NCI-H2029 treated with DMSO at 0.1 percent for 48 hours (cell line): ENCODE measurements at regions not wholly inside any gene's neighbourhood (a gene's known extent, or its start where the extent isn't known, plus 50 kb on each side); places are given as distances from the start of the nearest gene placed in this dataset.
"Not testable (repeated sequence)": the region's sequence is repeated elsewhere in the genome, so short reads cannot be mapped to it uniquely, and the experiment has no call there.

Experiments used
- DNase-seq: peaks from one replicate; lab custom pipeline; 2025; lab: John Stamatoyannopoulos, UW

DNA sequence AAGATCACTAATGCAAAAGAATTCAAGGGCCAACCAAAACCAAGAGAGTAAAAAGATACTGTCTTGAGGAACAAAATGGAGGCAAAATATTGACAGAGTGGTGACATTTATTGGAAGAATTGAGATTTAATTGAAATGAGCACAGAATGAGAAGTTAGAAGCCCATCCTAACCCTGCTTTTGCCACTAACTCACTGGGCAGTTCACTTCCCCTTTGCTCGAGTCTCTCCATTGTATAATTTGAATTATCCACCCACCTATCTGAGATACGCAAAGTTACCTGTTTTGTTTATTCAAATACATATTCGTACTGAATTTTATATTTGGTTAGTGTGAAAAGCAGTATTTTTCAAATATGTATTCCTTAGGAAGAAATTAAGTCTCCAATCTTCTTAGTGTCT is 204.5 kb upstream of the PRDM1 start:
- no peak for DNase-seq

DNA sequence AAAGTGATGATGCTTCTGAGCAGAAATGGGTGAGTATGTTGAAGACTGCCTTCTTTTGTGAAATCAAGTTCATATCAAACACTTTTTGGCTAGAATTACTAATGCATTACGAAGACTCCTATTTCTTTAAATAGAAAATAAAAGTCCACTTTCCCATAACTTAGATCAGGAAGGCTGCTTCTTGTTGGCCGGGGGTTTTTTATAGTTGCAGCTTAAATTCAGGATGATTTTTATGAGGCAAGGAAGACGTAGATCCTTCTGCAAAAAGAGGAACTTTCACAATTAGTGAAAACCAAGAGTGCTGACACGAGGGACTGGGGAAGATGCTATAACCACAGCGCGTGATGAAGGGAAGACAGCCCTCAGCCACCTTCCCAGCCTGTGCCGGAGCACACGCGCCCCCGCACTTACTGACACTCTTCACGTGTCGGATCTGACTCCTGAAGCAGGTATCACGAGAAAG is 206.1 kb upstream of the PRDM1 start:
- DNase-seq: no peak

DNA sequence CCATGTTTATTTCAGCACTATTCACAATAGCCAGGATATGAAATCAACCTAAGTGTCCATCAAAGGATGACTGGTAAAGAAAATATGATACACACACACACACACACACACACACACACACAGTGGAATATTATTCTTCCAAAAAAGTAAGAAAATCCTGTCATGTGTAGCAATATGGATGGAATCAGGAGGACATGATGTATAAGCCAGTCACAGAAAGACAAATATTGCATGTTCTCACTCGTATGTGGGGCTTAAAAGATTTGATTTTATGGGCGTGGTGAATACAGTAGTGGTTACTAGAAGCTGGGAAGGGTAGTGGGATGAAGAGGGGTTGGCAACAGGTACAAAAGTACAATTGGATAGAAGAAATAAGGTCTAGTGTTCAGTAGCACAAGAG is 207.0 kb upstream of the PRDM1 start:
- DNase-seq: no peak

DNA sequence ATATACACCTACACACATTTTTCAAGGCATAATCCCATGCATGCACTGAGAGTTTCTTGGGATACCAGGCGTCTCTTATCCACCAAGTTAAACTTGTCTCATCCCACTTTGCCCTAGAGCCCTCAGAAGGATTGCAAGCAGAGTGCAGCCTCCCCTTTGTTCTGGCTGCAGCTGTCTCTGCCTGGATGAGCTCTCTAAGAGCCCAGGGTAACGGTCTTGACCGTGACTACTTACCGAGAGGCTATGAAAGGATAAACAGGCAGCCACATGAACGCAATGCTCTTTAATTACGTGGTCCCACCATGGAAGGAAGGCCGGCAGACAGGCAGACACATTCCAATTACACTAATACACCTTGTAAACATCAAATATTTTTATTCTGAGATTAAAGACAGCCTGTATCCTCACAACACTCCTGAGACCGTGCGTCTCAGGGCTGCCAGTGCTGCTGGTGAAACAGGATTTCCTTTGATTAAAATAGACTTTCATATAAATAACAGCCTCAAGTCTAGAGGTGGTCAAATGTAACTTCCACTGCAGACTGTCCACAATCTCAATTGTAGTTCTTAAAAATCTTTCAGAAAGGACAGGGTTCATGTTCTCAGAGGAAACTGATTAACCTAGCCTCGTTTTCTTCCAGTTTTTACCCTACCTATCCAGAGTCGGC is 210.0 kb upstream of the PRDM1 start:
- DNase-seq: no peak

DNA sequence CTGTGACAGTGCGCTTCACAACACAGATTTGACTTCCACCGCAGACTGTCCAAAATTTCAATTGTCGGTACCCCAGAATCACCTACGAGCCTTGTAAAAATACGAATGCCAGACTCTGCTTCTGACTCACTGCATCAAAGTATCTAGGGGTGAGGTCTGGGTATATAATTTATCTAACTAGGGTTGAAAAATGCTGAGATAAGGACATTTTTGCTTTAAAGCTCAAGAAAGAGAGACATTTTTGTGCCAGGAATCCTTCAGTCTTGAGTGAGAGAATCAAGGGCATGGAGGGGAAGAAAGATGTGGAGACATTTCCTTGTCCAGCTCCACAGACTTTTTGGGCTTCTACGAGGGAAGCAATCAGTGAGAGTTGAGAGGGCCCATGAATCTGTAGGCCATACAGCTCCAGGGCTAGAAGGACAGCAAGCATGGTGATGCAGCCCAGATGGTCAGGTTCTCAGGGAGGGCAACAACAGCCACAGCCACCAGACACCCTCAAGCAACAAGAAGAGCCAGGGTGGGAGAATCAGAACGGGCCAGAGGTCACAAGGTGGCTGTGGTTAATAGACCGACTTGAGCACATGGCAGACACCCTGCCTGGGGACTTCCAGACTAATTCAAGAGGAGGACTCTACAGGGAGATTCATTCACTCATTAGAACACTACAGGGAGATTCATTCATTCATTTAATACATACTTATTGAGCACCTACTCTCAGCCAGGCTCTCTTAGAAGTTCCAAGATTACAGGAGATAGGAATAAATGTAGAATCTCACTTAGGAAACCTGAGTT is 211.1 kb upstream of the PRDM1 start:
- DNase-seq: no peak

DNA sequence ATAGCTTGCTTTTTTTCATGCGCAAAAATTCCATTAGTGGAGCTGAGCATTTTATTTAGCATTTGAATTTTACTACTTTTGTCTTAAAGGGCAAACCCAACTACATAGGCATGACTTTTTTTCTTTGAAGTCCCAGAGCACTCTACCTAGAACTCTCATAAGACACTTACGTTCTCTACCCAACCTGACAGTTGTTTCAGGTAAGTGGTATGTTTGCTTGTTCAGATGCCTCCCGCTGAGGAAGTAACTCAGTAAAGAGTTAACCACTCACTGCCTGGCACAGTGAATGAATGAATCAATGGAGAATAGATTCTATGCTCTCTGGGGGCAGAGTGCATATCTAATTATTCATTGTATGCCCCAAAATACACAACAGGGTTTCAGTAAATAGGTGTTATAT is 212.3 kb upstream of the PRDM1 start:
- no peak for DNase-seq

DNA sequence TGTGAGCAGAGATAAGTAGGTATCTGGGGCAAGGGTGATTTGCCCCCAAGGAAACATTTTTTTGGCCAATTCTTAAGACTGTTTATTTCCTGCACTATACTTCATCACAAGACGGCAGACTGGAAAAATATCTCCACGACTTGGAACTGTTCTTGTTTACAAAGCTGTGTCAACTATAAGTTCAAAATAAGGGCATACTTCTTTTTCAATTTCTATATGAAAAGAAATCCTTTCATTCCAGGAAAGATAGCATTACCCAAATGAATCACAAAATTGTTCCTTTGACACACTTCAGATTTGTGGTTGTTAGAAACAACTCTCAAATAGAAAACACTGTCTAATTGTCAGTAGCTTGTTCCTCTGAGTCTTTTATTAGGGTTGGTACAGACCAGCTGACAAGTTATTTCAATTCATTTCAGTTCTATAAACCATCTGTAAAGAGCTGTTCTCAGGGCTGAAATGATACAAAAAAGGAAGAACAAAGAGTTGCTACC is 212.9 kb upstream of the PRDM1 start:
- DNase-seq: no peak

DNA sequence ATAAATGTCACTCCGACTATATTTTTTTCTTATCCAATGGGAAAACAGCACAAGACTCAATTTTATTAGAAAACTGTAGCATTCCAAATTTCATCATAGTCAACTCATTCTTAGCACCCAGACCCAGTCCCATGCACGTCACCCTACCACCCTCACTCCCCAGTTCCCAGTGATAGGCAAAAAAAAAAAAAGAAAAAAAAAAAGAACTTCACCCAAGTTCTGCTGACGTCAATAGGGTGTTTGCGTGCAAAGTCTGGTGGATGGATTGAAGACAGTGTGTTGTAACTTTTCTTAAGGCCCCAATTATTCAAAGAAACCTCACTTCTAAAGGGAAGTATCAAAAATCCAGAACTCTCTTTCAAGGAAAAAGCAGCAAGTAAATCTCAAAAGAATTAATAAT is 213.9 kb upstream of the PRDM1 start:
- DNase-seq: no peak

DNA sequence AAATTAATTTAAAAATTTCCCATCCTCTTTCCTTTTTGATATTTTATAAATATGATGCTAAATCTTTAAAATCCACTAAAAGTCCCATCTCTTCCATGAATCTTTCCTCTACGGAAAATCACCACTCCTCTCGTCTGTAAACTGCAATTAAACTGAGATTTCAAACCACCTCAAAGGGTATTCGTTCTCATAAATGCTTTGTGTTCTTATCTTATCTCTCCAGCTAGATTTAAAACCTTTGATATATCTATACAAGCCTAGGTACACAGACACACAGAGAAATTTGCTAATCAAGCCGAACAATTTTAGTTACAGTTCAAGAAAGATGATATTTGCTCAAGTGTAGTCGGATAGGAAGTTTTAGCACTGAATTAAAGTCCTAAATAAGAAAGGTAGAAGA is 214.6 kb upstream of the PRDM1 start:
- no peak for DNase-seq

DNA sequence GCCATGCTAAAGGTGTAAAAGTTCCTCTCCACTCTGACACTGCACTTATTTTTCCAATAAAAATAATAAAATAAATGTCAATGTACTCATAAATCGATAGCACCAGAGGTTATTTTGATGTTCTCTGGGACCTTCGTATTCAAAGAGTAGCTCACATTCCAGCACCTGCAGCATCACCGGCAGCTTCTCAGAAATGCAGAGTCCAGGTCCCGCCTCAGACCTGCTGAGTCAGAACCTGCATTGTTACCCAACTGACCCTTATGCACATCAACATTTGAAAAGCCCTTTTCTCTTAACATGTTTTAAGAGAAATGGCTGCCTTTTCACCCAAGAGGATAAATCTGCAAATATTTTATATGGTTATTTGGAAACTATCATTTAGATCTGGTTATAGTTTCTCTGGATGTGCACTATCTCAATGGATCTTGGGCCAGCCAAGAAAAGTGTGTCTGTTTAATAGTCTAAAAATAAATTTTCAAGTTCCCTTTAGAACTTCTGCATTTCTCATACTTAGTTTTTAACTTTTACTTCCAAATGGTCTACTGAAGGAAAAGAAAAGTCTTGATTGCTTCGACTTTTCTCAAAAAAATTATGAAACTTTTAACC is 216.2 kb upstream of the PRDM1 start:
- no peak for DNase-seq

DNA sequence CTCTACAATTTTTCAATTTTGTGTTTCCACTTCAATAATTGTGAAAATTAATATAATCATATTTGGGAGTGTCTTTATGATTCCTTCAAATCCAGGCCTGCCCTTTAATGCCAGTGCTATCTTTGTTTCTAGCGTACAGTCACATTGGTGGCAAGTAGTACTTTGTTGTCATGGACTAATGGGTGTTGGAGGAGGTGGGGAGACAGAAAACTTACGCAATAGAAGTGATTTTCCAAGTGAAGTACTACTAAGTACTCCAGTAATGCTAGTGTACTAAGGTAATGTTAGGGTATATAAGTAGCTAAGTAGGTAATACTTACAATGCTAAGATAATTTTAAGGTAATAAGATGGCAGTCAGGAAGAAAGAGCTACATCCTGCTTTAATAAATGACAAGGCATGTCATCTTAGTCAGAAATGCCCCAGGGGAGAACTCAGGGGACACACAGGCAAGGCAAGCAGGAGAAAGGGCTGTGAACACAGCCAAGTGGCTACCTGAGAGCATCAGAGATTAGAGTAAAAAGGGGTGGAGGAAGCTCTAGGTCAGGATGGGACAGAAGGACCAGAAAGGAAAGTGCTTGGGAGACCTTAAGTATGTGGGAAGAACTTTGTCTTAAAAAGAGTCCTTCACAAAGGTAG is 217.2 kb upstream of the PRDM1 start:
- DNase-seq: no peak

DNA sequence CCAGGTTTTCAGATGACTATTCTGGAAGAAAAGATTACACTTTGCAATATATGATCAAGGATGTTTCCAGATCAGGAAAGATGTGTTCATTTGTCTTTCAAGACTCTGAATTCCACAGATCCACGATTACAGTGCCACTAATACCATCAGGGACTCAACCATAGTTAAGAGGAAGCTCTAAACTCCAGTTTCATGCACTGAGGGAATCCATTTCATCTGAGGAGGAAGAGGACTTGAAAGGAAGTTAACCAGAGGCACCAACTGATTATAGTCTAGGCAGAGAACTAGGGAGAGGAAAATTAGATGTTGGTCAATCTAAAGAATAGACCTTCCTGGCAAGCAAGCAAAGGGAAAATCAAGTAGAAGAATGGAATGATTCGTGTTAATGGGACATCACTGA is 218.3 kb upstream of the PRDM1 start:
- no peak for DNase-seq

DNA sequence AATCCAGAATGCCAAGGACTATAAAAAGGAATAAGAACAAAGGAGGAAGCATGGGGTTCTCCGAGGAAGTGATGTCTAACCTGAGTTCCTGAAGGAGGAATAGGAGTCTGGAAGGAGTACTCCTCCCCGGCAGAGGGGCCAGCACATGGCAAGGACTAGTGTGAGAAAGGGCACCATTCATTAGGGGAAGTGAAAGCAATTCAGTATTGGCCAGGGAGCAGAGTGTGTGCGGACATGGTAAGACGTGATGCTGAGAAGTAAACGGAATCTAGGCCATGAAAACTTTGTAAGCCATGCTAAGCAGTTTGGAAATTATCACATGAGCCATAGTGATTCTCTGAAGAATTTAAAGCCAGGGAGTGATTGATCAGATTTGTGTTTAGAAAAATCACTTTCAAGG is 218.9 kb upstream of the PRDM1 start:
- no peak for DNase-seq

DNA sequence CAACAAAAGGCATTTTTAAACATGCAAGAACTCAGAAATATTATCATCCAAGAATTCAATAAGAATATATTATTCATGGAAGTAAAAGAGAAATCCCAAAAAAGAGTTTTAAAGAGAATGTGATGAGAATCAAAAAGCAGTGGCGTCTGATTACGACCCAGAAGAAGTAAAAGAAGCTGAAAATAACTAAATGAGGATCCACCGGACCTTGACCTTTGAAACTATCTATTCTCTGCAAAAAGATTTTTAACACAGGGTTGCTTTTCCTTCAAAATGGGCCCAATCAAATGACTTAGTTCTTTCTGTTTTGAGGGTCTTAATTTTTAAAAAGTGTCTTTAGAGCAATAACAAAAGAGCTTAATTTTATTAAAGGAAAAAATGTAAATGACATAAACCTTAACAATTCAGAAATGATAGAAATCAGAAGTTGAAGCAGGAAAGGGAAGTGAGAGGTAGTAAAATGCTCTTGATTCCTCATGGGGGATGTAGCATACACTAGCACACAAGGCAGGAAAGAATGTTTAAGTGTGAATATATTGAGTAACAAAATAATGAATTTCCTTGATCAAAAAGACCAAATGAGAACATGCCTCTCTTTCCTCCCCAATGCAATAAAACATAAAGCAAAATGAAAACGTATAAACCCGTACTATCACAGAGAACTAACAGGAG is 223.1 kb upstream of the PRDM1 start:
- DNase-seq: no peak

DNA sequence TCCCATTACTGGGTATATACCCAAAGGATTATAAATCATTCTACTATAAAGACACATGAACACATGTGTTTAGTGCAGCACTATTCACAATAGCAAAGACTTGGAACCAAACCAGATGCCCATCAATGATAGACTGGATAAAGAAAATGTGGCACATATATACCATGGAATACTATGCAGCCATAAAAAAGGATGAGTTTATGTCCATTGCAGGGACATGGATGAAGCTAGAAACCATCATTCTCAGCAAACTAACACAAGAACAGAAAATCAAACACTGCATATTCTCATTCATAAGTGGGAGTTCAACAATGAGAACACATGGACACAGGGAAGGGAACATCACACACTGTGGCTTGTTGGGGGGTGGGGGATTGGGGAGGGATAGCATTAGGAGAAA is 225.2 kb upstream of the PRDM1 start:
- not testable (repeated sequence) for DNase-seq

DNA sequence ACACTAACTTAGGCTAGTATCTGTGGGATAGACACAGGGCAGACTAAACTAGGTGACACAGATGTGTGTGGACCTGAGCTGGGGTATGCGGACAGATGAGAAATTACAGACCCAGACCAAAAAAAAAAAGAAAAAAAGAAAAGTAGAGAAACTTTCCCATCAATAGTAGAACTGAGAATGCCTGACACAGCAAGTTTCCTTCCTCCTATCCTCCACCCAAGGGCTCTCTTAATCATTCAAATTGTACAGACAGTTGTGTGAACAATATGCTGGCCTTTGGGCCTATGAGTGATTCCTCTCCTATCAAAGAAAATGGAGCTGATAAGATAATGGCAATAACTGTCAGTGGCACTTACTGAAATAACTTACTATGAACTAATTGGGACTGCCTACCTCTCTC is 226.7 kb upstream of the PRDM1 start:
- no peak for DNase-seq

DNA sequence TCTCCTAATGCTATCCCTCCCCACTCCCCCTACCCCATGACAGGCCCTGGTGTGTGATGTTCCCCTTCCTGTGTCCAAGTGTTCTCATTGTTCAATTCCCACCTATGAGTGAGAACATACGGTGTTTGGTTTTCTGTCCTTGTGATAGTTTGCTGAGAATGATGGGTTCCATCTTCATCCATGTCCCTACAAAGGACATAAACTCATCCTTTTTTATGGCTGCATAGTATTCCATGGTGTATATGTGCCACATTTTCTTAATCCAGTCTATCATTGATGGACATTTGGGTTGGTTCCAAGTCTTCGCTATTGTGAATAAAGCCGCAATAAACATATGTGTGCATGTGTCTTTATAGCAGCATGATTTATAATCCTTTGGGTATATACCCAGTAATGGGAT is 227.5 kb upstream of the PRDM1 start:
- DNase-seq: not testable (repeated sequence)

DNA sequence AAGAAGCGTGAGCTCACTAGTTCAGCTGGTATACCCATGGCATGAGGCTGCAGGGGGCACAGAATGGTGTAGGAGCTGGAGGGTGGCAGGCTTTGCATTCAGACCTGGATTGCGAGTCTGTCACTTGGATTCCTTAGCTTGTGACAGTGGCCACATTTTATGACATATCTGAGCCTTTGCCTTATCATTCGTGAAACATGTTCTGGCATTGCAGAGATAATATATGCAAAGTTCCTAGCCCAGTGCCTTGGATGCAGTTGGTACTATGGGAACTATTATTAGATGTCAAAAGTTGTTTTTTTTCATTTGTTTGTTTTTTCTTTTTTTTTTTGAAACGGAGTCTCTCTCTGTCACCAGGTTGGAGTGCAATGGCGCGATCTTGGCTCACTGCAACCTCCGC is 230.7 kb upstream of the PRDM1 start:
- DNase-seq: no peak

DNA sequence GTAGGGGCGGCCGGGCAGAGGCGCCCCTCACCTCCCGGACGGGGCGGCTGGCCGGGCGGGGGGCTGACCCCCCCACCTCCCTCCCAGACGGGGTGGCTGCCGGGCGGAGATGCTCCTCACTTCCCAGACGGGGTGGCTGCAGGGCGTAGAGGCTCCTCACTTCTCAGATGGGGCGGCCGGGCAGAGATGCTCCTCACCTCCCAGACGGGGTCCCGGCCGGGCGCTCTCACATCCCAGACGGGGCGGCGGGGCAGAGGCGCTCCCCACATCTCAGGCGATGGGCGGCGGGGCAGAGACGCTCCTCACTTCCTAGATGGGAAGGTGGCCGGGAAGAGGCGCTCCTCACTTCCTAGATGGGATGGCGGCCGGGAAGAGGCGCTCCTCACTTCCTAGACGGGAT is 232.2 kb upstream of the PRDM1 start:
- DNase-seq: not testable (repeated sequence)

DNA sequence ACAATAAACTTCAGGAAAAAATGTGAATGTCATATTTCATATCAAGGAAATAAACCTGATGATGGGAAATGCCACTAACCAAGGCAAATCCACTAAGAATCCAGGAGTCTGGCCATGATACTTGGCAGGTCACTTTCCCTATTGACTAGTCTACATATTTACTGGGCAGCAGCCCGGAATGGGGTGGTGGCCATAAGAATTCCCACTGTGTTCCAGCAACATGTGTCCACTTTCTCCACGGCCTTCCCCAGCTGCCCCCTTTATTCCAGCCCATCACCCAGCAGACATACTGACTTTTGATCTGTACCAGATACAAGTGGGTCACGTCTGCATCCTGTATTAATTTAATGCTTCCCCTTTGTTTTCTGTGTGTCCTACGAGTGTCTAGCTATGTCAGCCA is 234.5 kb upstream of the PRDM1 start:
- no peak for DNase-seq

DNA sequence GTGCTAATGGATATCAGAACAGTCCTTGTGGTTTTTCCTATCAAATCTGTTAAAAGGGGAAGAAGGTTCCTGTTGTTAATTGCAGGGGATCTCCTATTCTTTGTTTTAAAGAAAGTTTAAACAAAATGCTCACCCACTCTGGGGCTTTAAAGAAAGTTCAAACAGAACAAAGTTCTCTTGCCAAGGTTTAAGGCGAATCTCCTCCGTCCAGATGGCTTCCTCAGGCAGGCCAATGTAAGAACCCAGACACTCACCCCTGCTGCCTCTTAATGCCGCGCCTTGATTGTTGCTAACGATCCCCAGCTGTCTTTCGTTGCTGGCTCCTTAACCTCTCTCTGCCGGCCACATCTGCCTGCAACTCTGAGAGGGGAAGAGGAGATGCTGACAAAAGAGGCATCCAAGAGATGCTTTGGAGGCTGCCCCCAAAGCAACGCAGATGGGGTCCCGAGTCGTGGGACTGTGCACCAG is 235.0 kb upstream of the PRDM1 start:
- no peak for DNase-seq
